ENCODE measurements at regions not wholly inside any gene's neighbourhood (a gene's known extent, or its start where the extent isn't known, plus 50 kb on each side); places are given as distances from the start of the nearest gene placed in this dataset.

GRCh38 chr15:93469994-93470393 lies 381.0 kb upstream of the RGMA start:
- DNase-seq = no peak

- DNase-seq = no peak
Observed at GRCh38 chr15:93467337-93467736, 378.3 kb upstream of the RGMA start.

- DNase-seq = no peak
Observed at GRCh38 chr15:93466380-93466779, 377.4 kb upstream of the RGMA start.

GRCh38 chr15:93462690-93463089 lies 373.7 kb upstream of the RGMA start:
- DNase-seq = no peak

- DNase-seq = no peak
Observed at GRCh38 chr15:93460717-93461116, 371.7 kb upstream of the RGMA start.

- no peak for DNase-seq
Observed at GRCh38 chr15:93459396-93459795, 370.4 kb upstream of the RGMA start.

GRCh38 chr15:93458597-93458996 lies 369.6 kb upstream of the RGMA start:
- DNase-seq = no peak

GRCh38 chr15:93454788-93455187 lies 365.8 kb upstream of the RGMA start:
- DNase-seq = no peak

GRCh38 chr15:93452537-93453211 lies 363.7 kb upstream of the RGMA start:
- no peak for DNase-seq

- no peak for DNase-seq
Observed at GRCh38 chr15:93451822-93452221, 362.8 kb upstream of the RGMA start.

- DNase-seq = no peak
Observed at GRCh38 chr15:93451265-93451664, 362.3 kb upstream of the RGMA start.

- DNase-seq = no peak
Observed at GRCh38 chr15:93449798-93450197, 360.8 kb upstream of the RGMA start.

- no peak for DNase-seq
Observed at GRCh38 chr15:93438310-93438709, 349.3 kb upstream of the RGMA start.

- DNase-seq = no peak
Observed at GRCh38 chr15:93432474-93432873, 343.5 kb upstream of the RGMA start.

GRCh38 chr15:93428807-93429351 lies 339.9 kb upstream of the RGMA start:
- DNase-seq = no peak

GRCh38 chr15:93428150-93428549 lies 339.1 kb upstream of the RGMA start:
- no peak for DNase-seq

- DNase-seq = no peak
Observed at GRCh38 chr15:93424131-93424530, 335.1 kb upstream of the RGMA start.

GRCh38 chr15:93422476-93422875 lies 333.5 kb upstream of the RGMA start:
- no peak for DNase-seq

- no peak for DNase-seq
Observed at GRCh38 chr15:93420477-93420876, 331.5 kb upstream of the RGMA start.

GRCh38 chr15:93420050-93420452 lies 331.0 kb upstream of the RGMA start:
- DNase-seq = no peak

- DNase-seq = no peak
Observed at GRCh38 chr15:93418566-93418965, 329.6 kb upstream of the RGMA start.

- no peak for DNase-seq
Observed at GRCh38 chr15:93417631-93418030, 328.6 kb upstream of the RGMA start.

- DNase-seq = no peak
Observed at GRCh38 chr15:93417156-93417555, 328.1 kb upstream of the RGMA start.

GRCh38 chr15:93415576-93415975 lies 326.6 kb upstream of the RGMA start:
- DNase-seq = no peak

GRCh38 chr15:93414576-93415231 lies 325.7 kb upstream of the RGMA start:
- no peak for DNase-seq

All from activated T-cell treated with anti-CD3 and anti-CD28 coated beads for 4 hours (primary cell).